SK-N-SH (cell line): ENCODE measurements at regions not wholly inside any gene's neighbourhood (a gene's known extent, or its start where the extent isn't known, plus 50 kb on each side); places are given as distances from the start of the nearest gene placed in this dataset.

Experiments
- CTCF ChIA-PET: fragments of 300-600, 350-600 bp; formaldehyde crosslinking; extraction: SDS; loops from one replicate; lab custom pipeline; 2021; lab: Yijun Ruan, JAX
- POLR2A ChIA-PET: fragments of 350-600 bp; sonication (Branson Sonifier 250); formaldehyde crosslinking; extraction: SDS; loops from one replicate; lab custom pipeline; 2020; ENCODE audit warnings: antibody characterized with exemption, inconsistent platforms; lab: Yijun Ruan, JAX
- DNase-seq: peaks from one replicate; pipeline ENCODE4 v3.0.0; 2012
- H2AFZ ChIP-seq: fragments of 200-600 bp; sonication (generic); 2 replicates; pipeline ENCODE4 v1.8.1; 2016; ENCODE audit warnings: antibody characterized with exemption, mild to moderate bottlenecking, low read depth
- H3F3A ChIP-seq: fragments of 200-600 bp; sonication (generic); replicated peaks from 2 replicates; pipeline ENCODE3; 2016; ENCODE audit warnings: antibody characterized with exemption, mild to moderate bottlenecking; ENCODE audit not compliant: insufficient read depth
- H3K27ac ChIP-seq, 2 experiments: fragments of 200-500 bp in 1 of 2; fragments of 200-600 bp in 1 of 2; sonication (Bioruptor generic) in 1 of 2; sonication (generic), shearing (Covaris generic) in 1 of 2; 2 replicates each; pipeline versions ENCODE4 v1.5.1 to v1.6.1; 2014 to 2016; ENCODE audit warnings: low read depth in 2 of 2, inconsistent platforms in 1 of 2, low read length in 1 of 2, mild to moderate bottlenecking in 1 of 2, mixed read lengths in 1 of 2
- H3K27me3 ChIP-seq: fragments of 200-600 bp; sonication (generic), shearing (Covaris generic); 2 replicates; pipeline ENCODE4 v1.6.1; 2016; ENCODE audit warnings: mixed run types; ENCODE audit not compliant: insufficient read depth
- H3K36me3 ChIP-seq, 2 experiments: fragments of 200-500 bp in 1 of 2; fragments of 200-600 bp in 1 of 2; sonication (Bioruptor generic) in 1 of 2; sonication (generic) in 1 of 2; replicated peaks in 1 of 2; 2 replicates each; pipeline versions ENCODE3 to v1.5.1; 2014 to 2016; ENCODE audit warnings: low read length in 1 of 2, mild to moderate bottlenecking in 1 of 2; ENCODE audit not compliant: insufficient read depth in 2 of 2, control insufficient read depth in 1 of 2
- H3K4me1 ChIP-seq, 2 experiments: fragments of 200-500 bp in 1 of 2; fragments of 200-600 bp in 1 of 2; sonication (Bioruptor generic) in 1 of 2; sonication (generic), shearing (Covaris generic) in 1 of 2; 2 replicates each; pipeline versions ENCODE4 v1.5.1 to v1.6.1; 2014 to 2016; ENCODE audit warnings: low read depth in 1 of 2, low read length in 1 of 2, mixed run types in 1 of 2; ENCODE audit not compliant: insufficient read depth in 2 of 2, control insufficient read depth in 1 of 2
- H3K4me2 ChIP-seq: fragments of 200-600 bp; sonication (generic), shearing (Covaris generic); 2 replicates; pipeline ENCODE4 v1.6.1; 2017; ENCODE audit warnings: mixed run types
- H3K4me3 ChIP-seq, 2 experiments: fragments of 200-500 bp in 1 of 2; fragments of 200-600 bp in 1 of 2; sonication (Bioruptor generic) in 1 of 2; sonication (generic), shearing (Covaris generic) in 1 of 2; 2 replicates each; pipeline versions ENCODE4 v1.5.1 to v1.8.1; 2014 to 2016; ENCODE audit warnings: low read depth in 2 of 2, inconsistent platforms in 1 of 2, low read length in 1 of 2, mild to moderate bottlenecking in 1 of 2, mixed read lengths in 1 of 2, moderate library complexity in 1 of 2
- H3K79me2 ChIP-seq: fragments of 200-600 bp; sonication (generic); 2 replicates; pipeline ENCODE4 v1.8.1; 2017; ENCODE audit warnings: mild to moderate bottlenecking; ENCODE audit not compliant: insufficient read depth
- H3K9ac ChIP-seq: fragments of 200-600 bp; sonication (generic); 2 replicates; pipeline ENCODE4 v1.6.1; 2017; ENCODE audit warnings: mixed run types
- H3K9me2 ChIP-seq: fragments of 200-600 bp; sonication (generic); 2 replicates; pipeline ENCODE4 v1.6.1; 2017; ENCODE audit warnings: mixed run types
- H3K9me3 ChIP-seq: fragments of 200-600 bp; sonication (generic); 2 replicates; pipeline ENCODE4 v1.6.1; 2017; ENCODE audit warnings: mixed run types, mild to moderate bottlenecking, moderate library complexity
- H4K20me1 ChIP-seq: fragments of 200-600 bp; sonication (generic); 2 replicates; pipeline ENCODE4 v1.6.1; 2017; ENCODE audit warnings: mild to moderate bottlenecking, mixed run types; ENCODE audit not compliant: insufficient read depth
- CTCF ChIP-seq: fragments of 200-600 bp; sonication (generic); IDR thresholded peaks from 2 replicates; pipeline ENCODE4 v1.6.1; 2017; ENCODE audit warnings: antibody characterized with exemption, mild to moderate bottlenecking, moderate library complexity
- EP300 ChIP-seq, 2 experiments: IDR thresholded peaks; 2 replicates each; pipeline versions ENCODE4 v1.4.0 to v1.6.1; 2012; ENCODE audit warnings: borderline replicate concordance in 1 of 2, low read depth in 1 of 2, low read length in 1 of 2
- EZH2phosphoT487 ChIP-seq: fragments of 200-600 bp; sonication (generic); IDR thresholded peaks from 2 replicates; pipeline ENCODE4 v1.6.1; 2017; ENCODE audit warnings: low read depth, mixed run types, mild to moderate bottlenecking, antibody characterized with exemption, moderate library complexity, borderline replicate concordance
- FOSL2 ChIP-seq: IDR thresholded peaks from 2 replicates; pipeline ENCODE4 v1.4.0; 2012; ENCODE audit warnings: low read depth, mild to moderate bottlenecking, moderate library complexity, borderline replicate concordance
- FOXM1 ChIP-seq: IDR thresholded peaks from 2 replicates; pipeline ENCODE4 v1.4.0; 2012; ENCODE audit warnings: low read depth, mild to moderate bottlenecking
- GATA2 ChIP-seq: sonication (generic); formaldehyde crosslinking; IDR thresholded peaks from 2 replicates; pipeline ENCODE4 v1.5.0; 2020; ENCODE audit warnings: mild to moderate bottlenecking, missing genetic modification reagents
- IRF3 ChIP-seq: fragments of 150-350 bp; IDR thresholded peaks from 2 replicates; pipeline ENCODE4 v1.6.1; 2016; ENCODE audit warnings: mild to moderate bottlenecking, low read depth, low read length
- JUND ChIP-seq: IDR thresholded peaks from 2 replicates; pipeline ENCODE4 v1.4.0; 2012
- MXI1 ChIP-seq: IDR thresholded peaks from 2 replicates; pipeline ENCODE4 v1.6.1; 2012; ENCODE audit warnings: mild to moderate bottlenecking, low read depth, low read length, improper control_type of control experiment
- NFIC ChIP-seq: IDR thresholded peaks from 2 replicates; pipeline ENCODE4 v1.4.0; 2012; ENCODE audit warnings: borderline replicate concordance
- PBX3 ChIP-seq: IDR thresholded peaks from 2 replicates; pipeline ENCODE4; 2012
- POLR2AphosphoS5 ChIP-seq: IDR thresholded peaks from 2 replicates; pipeline ENCODE4 v1.6.1; 2012; ENCODE audit warnings: low read depth, low read length
- RCOR1 ChIP-seq: fragments of 150-350 bp; IDR thresholded peaks from 2 replicates; pipeline ENCODE4 v1.6.1; 2017; ENCODE audit warnings: antibody characterized with exemption, low read length
- RXRA ChIP-seq: IDR thresholded peaks from 2 replicates; pipeline ENCODE4 v1.4.0; 2012; ENCODE audit warnings: low read depth, mild to moderate bottlenecking, borderline replicate concordance
- TAF1 ChIP-seq: IDR thresholded peaks from 2 replicates; pipeline ENCODE4 v1.6.1; 2012; ENCODE audit warnings: low read depth, mild to moderate bottlenecking, low read length, moderate library complexity, borderline replicate concordance
- TCF12 ChIP-seq: IDR thresholded peaks from 2 replicates; pipeline ENCODE4 v1.4.0; 2012
- TEAD4 ChIP-seq: IDR thresholded peaks from 2 replicates; pipeline ENCODE4 v1.4.0; 2012; ENCODE audit warnings: mild to moderate bottlenecking, borderline replicate concordance; ENCODE audit not compliant: insufficient read depth
- YY1 ChIP-seq: IDR thresholded peaks from 2 replicates; pipeline ENCODE4 v1.4.0; 2012; ENCODE audit warnings: low read depth, mild to moderate bottlenecking
- WGBS: methylation state at CpG from one replicate; pipeline ENCODE4 v1.1.6; 2017; ENCODE audit warnings: low lambda C conversion rate; 5-methylcytosine and 5-hydroxymethylcytosine counted together

- peaks cover 15 to 17% of the 10 kb centered on the region in 2 experiments; a peak in 3 of 4 replicates for H3K4me1 ChIP-seq
- no peaks in the 10 kb centered on the region for H3K9me2 ChIP-seq
- no peaks in the 10 kb centered on the region for H3K27me3 ChIP-seq
- H3K36me3 ChIP-seq, result peaks cover 0 to under 1% of the 10 kb centered on the region in 2 experiments
- no peaks in the 10 kb centered on the region for H4K20me1 ChIP-seq
- no peak overlapping the region for H3K9ac ChIP-seq
- H2AFZ ChIP-seq, result no peak overlapping the region
- no peak for DNase-seq
- no peaks in the 10 kb centered on the region for H3K9me3 ChIP-seq
- no peaks in the 10 kb centered on the region for H3K79me2 ChIP-seq
- POLR2A ChIA-PET, result no interaction called here
- H3K4me3 ChIP-seq, result no peak overlapping the region
- peak overlapping the region; percentile 57 to 87; a peak in 3 of 4 replicates for H3K27ac ChIP-seq
- H3F3A ChIP-seq, result peaks cover 6% of the 10 kb centered on the region
- CTCF ChIA-PET, result interaction anchor here (1.7 to 2.0 kb wide), 2 partner anchors 119 to 160 kb away, joined by 7 to 11 read pairs; no protein-coding TSS in a partner anchor
- 30% methylated on average over 5 of the region's 5 CpGs for WGBS
- H3K4me2 ChIP-seq, result no peak overlapping the region
- TF ChIP-seq EZH2phosphoT487, result no peak
- TF ChIP-seq RCOR1, result no peak
- no peak for TF ChIP-seq IRF3
- no peak for TF ChIP-seq TAF1
- peak; percentile 36 to 81; a peak in 2 of 4 replicates for TF ChIP-seq EP300 (IDR thresholded peaks at IDR 0.05; ENCODE audit: borderline replicate concordance in 1 of 2, low read depth in 1 of 2, low read length in 1 of 2)
- peak; percentile 79 for TF ChIP-seq RXRA
- TF ChIP-seq YY1, result no peak
- TF ChIP-seq NFIC, result peak; percentile 51; the same call in 1 of the 2 replicates
- TF ChIP-seq CTCF, result no peak
- no peak for TF ChIP-seq GATA2 (CRISPR knock-in tag)
- peak; percentile 90; the same call in 1 of the 2 replicates for TF ChIP-seq TEAD4
- TF ChIP-seq FOXM1, result no peak
- TF ChIP-seq PBX3, result peak; percentile 82
- TF ChIP-seq JUND, result peak; percentile 94
- TF ChIP-seq MXI1, result no peak
- TF ChIP-seq POLR2AphosphoS5, result peak; percentile 56; the same call in 1 of the 2 replicates
- TF ChIP-seq FOSL2, result peak; percentile 95
- peak; percentile 82 for TF ChIP-seq TCF12
Measured at GRCh38 chr1:240031009-240031408, 60.7 kb upstream of the FMN2 start.
